ENCODE measurements at regions not wholly inside any gene's neighbourhood (a gene's known extent, or its start where the extent isn't known, plus 50 kb on each side); places are given as distances from the start of the nearest gene placed in this dataset.
"Not testable (repeated sequence)": the region's sequence is repeated elsewhere in the genome, so short reads cannot be mapped to it uniquely, and the experiment has no call there.

- TF ChIP-seq MCM5 (IDR thresholded peaks at IDR 0.05; ENCODE audit: low read depth) (no peak), PHF8 (IDR thresholded peaks at IDR 0.05; ENCODE audit: borderline replicate concordance, low read length) (no peak), NFIX (CRISPR knock-in tag; IDR thresholded peaks at IDR 0.05; ENCODE audit: low read depth) (no peak), ASH1L (IDR thresholded peaks at IDR 0.05; ENCODE audit: borderline replicate concordance, low read depth, partially characterized antibody) (no peak), NFXL1 (CRISPR knock-in tag; IDR thresholded peaks at IDR 0.05) (no peak), PHB2 (IDR thresholded peaks at IDR 0.05; ENCODE audit: low read depth) (no peak)
- TF ChIP-seq, protein P1, sequence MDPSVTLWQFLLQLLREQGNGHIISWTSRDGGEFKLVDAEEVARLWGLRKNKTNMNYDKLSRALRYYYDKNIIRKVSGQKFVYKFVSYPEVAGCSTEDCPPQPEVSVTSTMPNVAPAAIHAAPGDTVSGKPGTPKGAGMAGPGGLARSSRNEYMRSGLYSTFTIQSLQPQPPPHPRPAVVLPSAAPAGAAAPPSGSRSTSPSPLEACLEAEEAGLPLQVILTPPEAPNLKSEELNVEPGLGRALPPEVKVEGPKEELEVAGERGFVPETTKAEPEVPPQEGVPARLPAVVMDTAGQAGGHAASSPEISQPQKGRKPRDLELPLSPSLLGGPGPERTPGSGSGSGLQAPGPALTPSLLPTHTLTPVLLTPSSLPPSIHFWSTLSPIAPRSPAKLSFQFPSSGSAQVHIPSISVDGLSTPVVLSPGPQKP (CRISPR knock-in tag; IDR thresholded peaks at IDR 0.05), result no peak
- WGBS (ENCODE audit: insufficient coverage, low coverage, missing lambda C conversion rate), result 0% methylated on average over 1 of the region's 1 CpG
Measured at GRCh38 chr14:25371068-25371467, 321.1 kb upstream of the STXBP6 start.

GRCh38 chr14:25370057-25370456 lies 320.1 kb upstream of the STXBP6 start:
- H3K4me3 ChIP-seq; DNase-seq (ENCODE audit: extremely low read depth in 1 of 4, low spot score in 3 of 4); H3K27me3 ChIP-seq (ENCODE audit: control insufficient read depth in 2 of 2, insufficient read depth in 2 of 2, low read length in 2 of 2); H3K9me1 ChIP-seq (ENCODE audit: control insufficient read depth, insufficient read depth, low read length); H3K36me3 ChIP-seq (ENCODE audit: control insufficient read depth, insufficient read depth, low read length); intact Hi-C loops (cut with micrococcal nuclease); BruUV-seq (replicated peaks); H3K4me1 ChIP-seq (replicated peaks in 1 of 2; ENCODE audit: control insufficient read depth in 2 of 2, insufficient read depth in 2 of 2, low read length in 2 of 2); H3K4me2 ChIP-seq (ENCODE audit: insufficient read depth, low read length); FAIRE-seq; ATAC-seq; H4K20me1 ChIP-seq (replicated peaks; ENCODE audit: control insufficient read depth, insufficient read depth, low read length); H2AFZ ChIP-seq (ENCODE audit: low read depth, low read length); POLR2A ChIA-PET; H3K27ac ChIP-seq (ENCODE audit: extremely low read depth, low read depth, low read length); in situ Hi-C loops (cut with MboI); CTCF ChIA-PET (ENCODE audit: low intra/inter-chr PET ratio); H3K9me3 ChIP-seq (replicated peaks; ENCODE audit: control insufficient read depth, insufficient read depth, low read depth, low read length); H3K79me2 ChIP-seq (ENCODE audit: control insufficient read depth, insufficient read depth, low read length); H3K9ac ChIP-seq (ENCODE audit: insufficient read depth in 1 of 2, low read depth in 2 of 2, low read length in 2 of 2): not testable (repeated sequence)
- WGBS (ENCODE audit: insufficient coverage, low coverage, missing lambda C conversion rate), result 0% methylated on average over 3 of the region's 10 CpGs

More at GRCh38 chr14:25371068-25371467, 321.1 kb upstream of the STXBP6 start:
- ChIA-PET POLR2A (no interaction called here), CTCF (ENCODE audit: low intra/inter-chr PET ratio) (no interaction called here)
- Histone ChIP-seq H3K9me1 (ENCODE audit: control insufficient read depth, insufficient read depth, low read length) (no peaks in the 10 kb centered on the region), H3K9ac (ENCODE audit: insufficient read depth in 1 of 2, low read depth in 2 of 2, low read length in 2 of 2) (no peak overlapping the region), H2AFZ (ENCODE audit: low read depth, low read length) (no peak overlapping the region), H3K9me3 (replicated peaks; ENCODE audit: control insufficient read depth, insufficient read depth, low read depth, low read length) (no peaks in the 10 kb centered on the region; the same call in 1 of the 2 replicates), H3K27me3 (ENCODE audit: control insufficient read depth in 2 of 2, insufficient read depth in 2 of 2, low read length in 2 of 2) (no peaks in the 10 kb centered on the region), H3K4me3 (no peak overlapping the region), H3K27ac (ENCODE audit: extremely low read depth, low read depth, low read length) (no peak overlapping the region), H3K36me3 (ENCODE audit: control insufficient read depth, insufficient read depth, low read length) (no peaks in the 10 kb centered on the region), H3K4me2 (ENCODE audit: insufficient read depth, low read length) (no peak overlapping the region), H3K4me1 (replicated peaks in 1 of 2; ENCODE audit: control insufficient read depth in 2 of 2, insufficient read depth in 2 of 2, low read length in 2 of 2) (no peaks in the 10 kb centered on the region), H4K20me1 (replicated peaks; ENCODE audit: control insufficient read depth, insufficient read depth, low read length) (no peaks in the 10 kb centered on the region), H3K79me2 (ENCODE audit: control insufficient read depth, insufficient read depth, low read length) (no peaks in the 10 kb centered on the region)
- FAIRE-seq, result no peak
- in situ Hi-C loops (cut with MboI) (no loop called here), intact Hi-C loops (cut with micrococcal nuclease) (no loop called here)
- DNase-seq (ENCODE audit: extremely low read depth in 1 of 4, low spot score in 3 of 4), result no peak
- no peak for ATAC-seq
- BruUV-seq (replicated peaks), result no TSS peak

Data from K562 (cell line).